Kidney epithelial cell (primary cell): ENCODE measurements at regions not wholly inside any gene's neighbourhood (a gene's known extent, or its start where the extent isn't known, plus 50 kb on each side); places are given as distances from the start of the nearest gene placed in this dataset.

Source experiments
- DNase-seq: peaks from one replicate; pipeline ENCODE4 v3.0.0-alpha.2; 2010; ENCODE audit warnings: low read depth
- H3K27me3 ChIP-seq: 2 replicates; pipeline ENCODE4 v1.6.0; 2011; ENCODE audit warnings: low read length; ENCODE audit not compliant: control insufficient read depth, insufficient read depth
- H3K36me3 ChIP-seq: 2 replicates; pipeline ENCODE4 v1.5.1; 2011; ENCODE audit warnings: low read length; ENCODE audit not compliant: control insufficient read depth, insufficient read depth
- H3K4me3 ChIP-seq: 2 replicates; pipeline ENCODE4 v1.5.1; 2011; ENCODE audit warnings: low read depth, mild to moderate bottlenecking, control low read depth, low read length
- TF ChIP-seq, protein P1 (sequence below): IDR thresholded peaks from 2 replicates; pipeline ENCODE4 v1.5.1; 2011; ENCODE audit warnings: mild to moderate bottlenecking, moderate library complexity, low read length, control low read depth, inconsistent platforms; ENCODE audit not compliant: insufficient read depth, poor library complexity, severe bottlenecking

DNA sequence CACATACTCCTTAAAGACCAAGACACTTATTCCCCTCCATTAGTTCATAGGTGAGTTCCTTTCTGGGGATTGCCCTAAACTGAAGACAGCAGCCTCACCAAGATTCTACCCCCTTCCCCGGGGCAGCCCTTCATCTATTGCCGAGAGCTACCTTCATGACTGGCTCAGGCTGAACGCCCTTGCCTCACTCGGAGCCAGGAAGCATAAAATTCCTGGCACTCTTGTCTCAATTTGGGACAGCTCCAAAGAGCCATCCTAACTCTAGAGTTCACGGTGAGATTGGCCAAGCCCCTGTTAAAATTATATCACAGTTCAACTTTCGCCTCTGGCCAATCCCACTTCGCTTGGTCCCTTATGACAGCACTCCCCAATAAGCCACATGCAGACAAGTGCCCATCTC is 113.0 kb upstream of the PROX1 start:
- Histone ChIP-seq H3K27me3 (no peaks in the 10 kb centered on the region), H3K4me3 (no peak overlapping the region), H3K36me3 (no peaks in the 10 kb centered on the region)
- TF ChIP-seq, protein P1, sequence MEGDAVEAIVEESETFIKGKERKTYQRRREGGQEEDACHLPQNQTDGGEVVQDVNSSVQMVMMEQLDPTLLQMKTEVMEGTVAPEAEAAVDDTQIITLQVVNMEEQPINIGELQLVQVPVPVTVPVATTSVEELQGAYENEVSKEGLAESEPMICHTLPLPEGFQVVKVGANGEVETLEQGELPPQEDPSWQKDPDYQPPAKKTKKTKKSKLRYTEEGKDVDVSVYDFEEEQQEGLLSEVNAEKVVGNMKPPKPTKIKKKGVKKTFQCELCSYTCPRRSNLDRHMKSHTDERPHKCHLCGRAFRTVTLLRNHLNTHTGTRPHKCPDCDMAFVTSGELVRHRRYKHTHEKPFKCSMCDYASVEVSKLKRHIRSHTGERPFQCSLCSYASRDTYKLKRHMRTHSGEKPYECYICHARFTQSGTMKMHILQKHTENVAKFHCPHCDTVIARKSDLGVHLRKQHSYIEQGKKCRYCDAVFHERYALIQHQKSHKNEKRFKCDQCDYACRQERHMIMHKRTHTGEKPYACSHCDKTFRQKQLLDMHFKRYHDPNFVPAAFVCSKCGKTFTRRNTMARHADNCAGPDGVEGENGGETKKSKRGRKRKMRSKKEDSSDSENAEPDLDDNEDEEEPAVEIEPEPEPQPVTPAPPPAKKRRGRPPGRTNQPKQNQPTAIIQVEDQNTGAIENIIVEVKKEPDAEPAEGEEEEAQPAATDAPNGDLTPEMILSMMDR: no peak
- DNase-seq: no peak

DNA sequence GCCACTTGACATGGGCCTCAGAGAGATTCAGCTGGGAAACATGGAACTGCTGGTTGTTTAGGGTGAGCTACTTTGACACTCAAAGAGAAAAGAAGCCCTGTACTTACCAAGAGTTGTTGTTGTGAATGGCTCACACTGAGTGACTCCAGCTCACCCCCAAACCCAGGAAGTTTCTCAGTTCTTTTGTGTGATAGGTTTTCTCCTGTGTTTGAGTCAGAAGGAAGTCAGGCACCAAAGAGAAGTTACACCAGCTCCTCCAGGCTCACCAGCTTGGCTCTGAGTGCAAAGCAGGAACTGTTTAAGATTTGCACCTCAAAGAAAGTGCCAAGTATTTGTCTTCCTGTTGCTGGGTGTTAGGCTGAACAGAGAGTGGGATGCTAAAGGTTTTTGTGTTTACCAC is 111.2 kb upstream of the PROX1 start:
- Histone ChIP-seq H3K36me3 (no peaks in the 10 kb centered on the region), H3K4me3 (no peak overlapping the region), H3K27me3 (no peaks in the 10 kb centered on the region)
- TF ChIP-seq, protein P1: no peak
- DNase-seq: no peak

DNA sequence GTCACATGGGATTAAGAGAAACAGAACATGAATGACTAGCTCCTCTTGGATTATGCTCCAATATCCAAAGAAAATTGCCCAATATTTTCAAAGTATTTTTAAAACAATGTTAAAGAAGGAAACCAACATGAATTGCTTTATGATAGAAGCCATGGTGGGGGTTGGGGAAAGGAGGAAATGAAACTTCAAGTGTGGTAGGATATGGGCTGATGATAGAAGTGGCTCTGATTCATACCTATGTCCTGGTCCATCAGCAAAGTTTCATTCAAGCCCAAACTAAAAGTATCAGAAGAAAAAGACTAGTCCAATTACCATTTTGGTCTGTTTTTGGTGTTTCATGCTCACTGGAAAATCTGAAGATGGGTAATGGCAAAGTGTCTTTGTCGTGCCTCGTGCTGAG is 104.2 kb upstream of the PROX1 start:
- Histone ChIP-seq H3K4me3 (no peak overlapping the region), H3K27me3 (no peaks in the 10 kb centered on the region), H3K36me3 (no peaks in the 10 kb centered on the region)
- TF ChIP-seq, protein P1: no peak
- DNase-seq: no peak

DNA sequence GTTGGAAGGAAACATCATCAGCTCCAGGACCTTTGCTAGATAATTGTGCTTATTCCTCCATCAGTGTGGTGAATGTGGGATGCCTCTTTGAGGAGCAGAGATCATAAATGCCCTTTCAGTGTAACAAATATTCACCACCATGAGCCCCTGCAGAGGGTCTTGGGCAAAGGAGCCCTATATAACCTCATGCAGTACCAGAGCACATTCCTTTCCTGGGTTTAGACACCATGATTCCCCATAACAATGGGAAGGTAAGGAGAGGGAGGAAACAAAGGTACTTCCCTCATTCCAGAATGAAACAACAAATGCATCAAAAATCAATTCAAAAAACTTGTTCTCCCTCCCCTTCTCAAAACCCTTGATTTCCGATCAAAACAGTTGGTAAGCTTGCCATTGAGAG is 103.4 kb upstream of the PROX1 start:
- TF ChIP-seq, protein P1: no peak
- no peak for DNase-seq
- H3K36me3 ChIP-seq: no peaks in the 10 kb centered on the region
- no peak overlapping the region for H3K4me3 ChIP-seq
- no peaks in the 10 kb centered on the region for H3K27me3 ChIP-seq

DNA sequence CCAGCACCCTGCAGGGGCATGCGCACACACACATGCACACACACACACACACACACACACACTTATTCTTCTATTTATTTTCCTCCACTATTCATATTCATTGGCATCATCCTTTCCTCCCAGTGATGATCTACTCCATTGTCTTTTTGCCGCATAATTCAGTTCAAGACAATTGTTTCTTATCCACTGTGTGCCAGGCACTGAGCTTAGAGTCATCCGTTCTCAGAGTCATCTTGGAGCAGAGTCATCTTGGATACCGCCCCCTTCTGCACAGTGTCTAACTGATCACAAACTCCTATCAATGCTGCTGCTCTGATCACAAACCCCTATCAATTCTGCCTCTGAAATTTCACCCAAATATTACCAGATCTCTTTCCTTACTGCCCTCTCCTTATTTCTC is 102.8 kb upstream of the PROX1 start:
- no peaks in the 10 kb centered on the region for H3K36me3 ChIP-seq
- TF ChIP-seq, protein P1: no peak
- no peak for DNase-seq
- H3K4me3 ChIP-seq: no peak overlapping the region
- no peaks in the 10 kb centered on the region for H3K27me3 ChIP-seq

DNA sequence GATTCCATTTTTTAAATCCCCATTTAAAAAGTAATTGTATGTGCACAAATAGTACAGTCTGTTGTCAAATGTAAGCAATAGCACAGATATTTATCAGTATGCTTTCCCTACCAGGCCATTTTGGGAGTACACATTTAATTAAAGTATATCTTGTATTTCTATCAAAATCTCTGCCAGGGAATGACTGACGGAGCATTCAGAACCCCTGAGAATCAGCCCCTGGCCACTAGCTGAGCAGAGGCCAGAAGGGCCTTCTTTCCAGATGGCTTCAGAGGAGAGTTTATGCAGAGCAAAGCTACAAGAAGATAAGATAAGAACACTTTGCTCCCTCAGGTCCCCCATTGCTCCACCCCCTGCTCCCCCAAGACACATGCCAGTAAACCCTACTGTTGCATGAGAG is 99.9 kb upstream of the PROX1 start:
- no peaks in the 10 kb centered on the region for H3K27me3 ChIP-seq
- no peak for DNase-seq
- TF ChIP-seq, protein P1: no peak

More for the DNA sequence above, 99.9 kb upstream of the PROX1 start:
- Histone ChIP-seq H3K36me3 (no peaks in the 10 kb centered on the region), H3K4me3 (no peak overlapping the region)
